Erythroblast (primary cell): ENCODE measurements at regions not wholly inside any gene's neighbourhood (a gene's known extent, or its start where the extent isn't known, plus 50 kb on each side); places are given as distances from the start of the nearest gene placed in this dataset.

Source experiments
- GATA1 ChIP-seq: IDR thresholded peaks from 2 replicates; pipeline ENCODE4 v1.6.1; 2011; ENCODE audit warnings: low read depth, mild to moderate bottlenecking, control low read depth, low read length, moderate library complexity
- POLR2A ChIP-seq: IDR thresholded peaks from 2 replicates; pipeline ENCODE4 v1.6.1; 2011; ENCODE audit warnings: mild to moderate bottlenecking, low read length

DNA sequence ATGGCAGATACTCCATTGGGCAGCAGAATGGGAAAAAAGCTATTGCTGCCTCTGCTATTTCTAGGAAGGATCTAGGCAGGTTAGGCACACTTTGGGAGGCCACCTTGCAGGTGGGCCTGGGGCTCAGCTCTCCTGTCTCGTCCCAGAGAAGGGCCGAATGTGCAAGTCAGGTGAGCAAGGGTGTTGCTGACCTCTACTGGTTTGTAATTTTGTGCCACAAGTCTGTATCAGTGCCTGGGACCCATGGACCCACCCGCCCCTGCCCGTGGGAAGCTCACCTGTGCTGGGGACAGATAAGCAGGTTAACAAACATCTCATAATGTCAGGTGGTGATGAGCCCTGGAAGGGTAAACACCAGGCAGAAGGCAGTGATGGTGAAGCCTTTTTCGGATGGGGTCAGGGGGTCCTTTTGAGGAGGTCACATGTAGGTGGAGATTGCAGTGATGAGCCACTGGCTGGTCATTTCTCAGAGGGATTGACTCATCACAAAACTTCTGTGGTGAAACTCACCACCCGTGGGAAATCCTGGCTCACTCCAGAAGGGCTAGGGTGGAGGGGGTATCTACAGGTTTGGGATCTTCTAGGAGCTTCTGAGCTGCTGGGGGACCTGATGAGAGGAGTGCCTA lies 161.3 kb downstream of the KLF13 start:
- TF ChIP-seq POLR2A (no peak), GATA1 (no peak)
